Activated CD4-positive, alpha-beta T cell treated with anti-CD3 and anti-CD28 coated beads, Interleukin-2, amount 10 ng/mL, durations not matched to agents 24 days and 14 days (primary cell): ENCODE measurements at regions not wholly inside any gene's neighbourhood (a gene's known extent, or its start where the extent isn't known, plus 50 kb on each side); places are given as distances from the start of the nearest gene placed in this dataset.

Source experiments
- DNase-seq: peaks from one replicate; pipeline ENCODE4 v3.0.0; 2022
- H3K27ac Mint-ChIP-seq: one replicate; pipeline ENCODE4 v1.8.0; 2022; ENCODE audit warnings: mild to moderate bottlenecking, mixed read lengths
- H3K27me3 Mint-ChIP-seq: one replicate; pipeline ENCODE4 v1.8.0; 2022; ENCODE audit warnings: mixed read lengths
- H3K36me3 Mint-ChIP-seq: one replicate; pipeline ENCODE4 v1.8.0; 2022; ENCODE audit warnings: low read depth, mild to moderate bottlenecking, mixed read lengths
- H3K4me1 Mint-ChIP-seq: one replicate; pipeline ENCODE4 v1.8.0; 2021; ENCODE audit warnings: mixed read lengths
- H3K4me3 Mint-ChIP-seq: one replicate; pipeline ENCODE4 v1.8.0; 2022; ENCODE audit warnings: mild to moderate bottlenecking, moderate library complexity, mixed read lengths
- H3K9me3 Mint-ChIP-seq: one replicate; pipeline ENCODE4 v1.8.0; 2021; ENCODE audit warnings: mixed read lengths
- intact Hi-C: fragments of 100-400 bp; cut with micrococcal nuclease; formaldehyde crosslinking; loops from one replicate; pipeline ENCODE4 v1.15.1; 2023

DNA sequence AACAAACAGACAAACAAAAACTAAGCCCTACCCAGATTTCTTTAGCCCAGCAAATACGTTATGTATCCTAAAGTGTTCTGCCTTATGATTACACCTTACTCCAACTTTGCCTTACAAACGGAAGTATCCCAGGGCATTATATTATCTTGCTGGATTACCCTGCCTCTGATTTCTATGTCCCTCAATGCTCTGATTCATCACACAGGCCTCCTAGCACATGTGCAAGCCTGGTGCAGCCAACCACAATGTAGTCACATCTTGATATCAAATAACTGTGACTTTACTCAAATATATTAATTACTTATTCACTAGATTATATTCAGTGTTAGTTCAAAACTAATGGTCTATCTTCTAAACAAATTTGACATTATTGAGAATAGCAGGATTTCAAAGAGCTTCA lies 598.6 kb downstream of the TBC1D32 start:
- Mint-ChIP-seq H3K27ac (no peak overlapping the region), H3K4me1 (no peaks in the 10 kb centered on the region), H3K9me3 (no peaks in the 10 kb centered on the region), H3K36me3 (no peaks in the 10 kb centered on the region), H3K27me3 (no peaks in the 10 kb centered on the region), H3K4me3 (no peak overlapping the region)
- DNase-seq = no peak
- intact Hi-C loops = no loop called here

DNA sequence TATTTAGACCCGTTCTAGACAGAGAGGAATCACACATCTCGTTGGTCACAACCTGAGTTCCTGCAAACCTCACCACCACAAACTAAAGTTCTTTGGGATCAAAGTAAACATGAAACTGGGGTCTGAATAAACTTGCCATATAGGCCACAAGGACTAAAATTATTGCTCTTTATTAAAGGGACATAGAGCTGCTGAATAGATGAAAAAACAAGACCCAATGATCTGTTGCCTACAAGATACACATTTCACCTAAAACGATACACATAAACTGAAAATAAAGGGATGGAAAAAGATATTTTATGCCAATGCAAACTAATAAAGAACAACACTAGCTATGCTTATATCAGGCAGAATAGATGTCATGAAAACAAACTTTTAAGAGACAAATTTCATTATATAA lies 623.0 kb downstream of the TBC1D32 start:
- no peaks in the 10 kb centered on the region for H3K36me3 Mint-ChIP-seq
- intact Hi-C loops = no loop called here

DNA sequence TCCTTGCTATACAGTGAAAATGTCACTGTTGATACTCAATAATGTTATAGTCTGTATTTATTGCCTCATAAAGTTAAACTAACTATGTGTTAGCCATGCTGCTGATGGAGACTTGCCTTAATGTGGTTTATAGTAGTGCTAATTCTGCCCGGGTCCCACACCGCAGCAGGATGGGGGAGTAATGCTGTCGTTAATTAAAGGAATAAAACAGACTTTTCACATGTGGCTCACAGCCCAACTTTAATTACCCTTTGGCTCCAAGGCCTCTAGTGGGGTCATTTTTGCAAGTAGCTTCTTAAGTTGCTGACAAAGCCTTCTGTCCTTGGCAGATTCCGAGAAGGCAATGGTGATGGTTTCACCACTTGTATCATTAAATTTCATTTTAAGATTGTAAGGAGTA lies 634.3 kb downstream of the TBC1D32 start:
- DNase-seq = no peak
- Mint-ChIP-seq H3K27me3 (no peaks in the 10 kb centered on the region), H3K27ac (no peak overlapping the region), H3K4me1 (no peaks in the 10 kb centered on the region), H3K36me3 (no peaks in the 10 kb centered on the region), H3K9me3 (no peaks in the 10 kb centered on the region), H3K4me3 (no peak overlapping the region)
- intact Hi-C loops = no loop called here

More for the DNA sequence above, 623.0 kb downstream of the TBC1D32 start:
- H3K9me3 Mint-ChIP-seq = peaks cover 12% of the 10 kb centered on the region
- DNase-seq = no peak
- no peaks in the 10 kb centered on the region for H3K27me3 Mint-ChIP-seq
- no peak overlapping the region for H3K27ac Mint-ChIP-seq
- H3K4me1 Mint-ChIP-seq = no peaks in the 10 kb centered on the region
- H3K4me3 Mint-ChIP-seq = no peak overlapping the region

DNA sequence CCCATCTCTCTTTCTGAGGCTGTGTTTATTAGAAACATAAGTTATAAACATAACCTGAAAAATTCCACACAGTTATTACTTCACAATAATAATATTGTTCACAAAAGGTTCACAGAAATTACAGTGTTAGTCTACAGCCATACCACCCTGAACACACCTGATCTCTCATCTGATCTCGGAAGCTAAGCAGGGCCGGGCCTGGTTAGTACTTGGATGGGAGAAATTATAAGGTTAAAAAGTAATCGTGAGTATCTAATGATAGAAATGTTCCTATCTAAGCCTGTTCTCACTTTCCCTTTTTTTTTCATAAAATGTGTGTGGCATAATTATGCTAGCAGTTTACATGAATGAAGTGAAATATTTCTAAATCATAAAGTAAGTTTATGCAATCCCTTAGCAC lies 647.8 kb downstream of the TBC1D32 start:
- no peaks in the 10 kb centered on the region for H3K36me3 Mint-ChIP-seq
- H3K9me3 Mint-ChIP-seq = no peaks in the 10 kb centered on the region
- no peak overlapping the region for H3K27ac Mint-ChIP-seq
- intact Hi-C loops = no loop called here
- H3K4me3 Mint-ChIP-seq = no peak overlapping the region
- no peaks in the 10 kb centered on the region for H3K4me1 Mint-ChIP-seq
- no peak for DNase-seq
- H3K27me3 Mint-ChIP-seq = no peaks in the 10 kb centered on the region

DNA sequence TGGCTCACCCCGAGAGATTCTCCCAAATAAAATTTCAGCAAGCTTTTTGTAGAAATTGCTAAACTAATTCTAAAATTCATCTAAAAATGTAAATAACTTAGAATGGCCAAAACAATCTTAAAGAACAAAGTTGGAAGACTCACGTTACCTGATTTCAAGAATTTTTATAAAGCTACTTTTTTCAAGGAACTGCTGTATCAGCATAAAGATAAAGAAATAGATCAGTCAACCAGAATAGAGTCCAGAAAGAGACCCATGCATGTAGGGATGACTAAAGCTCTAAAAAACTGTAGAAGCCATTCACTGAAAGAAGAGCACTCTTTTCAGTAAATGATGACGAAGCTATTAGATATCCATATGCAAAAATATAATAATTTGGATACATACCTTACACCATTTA lies 652.1 kb downstream of the TBC1D32 start:
- H3K4me3 Mint-ChIP-seq = no peak overlapping the region
- H3K9me3 Mint-ChIP-seq = no peaks in the 10 kb centered on the region
- intact Hi-C loops = no loop called here
- no peaks in the 10 kb centered on the region for H3K4me1 Mint-ChIP-seq
- DNase-seq = no peak
- H3K27ac Mint-ChIP-seq = no peak overlapping the region
- no peaks in the 10 kb centered on the region for H3K36me3 Mint-ChIP-seq
- H3K27me3 Mint-ChIP-seq = no peaks in the 10 kb centered on the region

DNA sequence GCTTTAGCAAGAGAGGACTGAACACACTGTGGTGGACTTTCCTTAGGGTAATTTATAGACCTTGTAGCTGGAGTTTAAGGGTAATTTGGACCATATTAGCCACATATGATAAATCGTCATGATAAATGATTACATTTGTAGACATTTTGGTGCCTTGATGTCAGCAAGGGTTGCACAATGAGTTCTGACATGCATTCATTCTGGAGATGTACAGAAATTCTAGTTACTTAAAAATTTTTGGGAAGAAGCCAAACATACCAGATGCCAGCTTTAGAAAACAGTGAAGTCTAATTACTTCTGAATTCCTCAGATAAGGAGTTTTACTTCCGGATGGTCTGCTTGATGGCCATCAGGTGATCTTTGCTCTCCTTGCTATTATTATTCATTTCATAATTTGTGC lies 653.1 kb downstream of the TBC1D32 start:
- H3K4me1 Mint-ChIP-seq = no peaks in the 10 kb centered on the region
- intact Hi-C loops = no loop called here

DNA sequence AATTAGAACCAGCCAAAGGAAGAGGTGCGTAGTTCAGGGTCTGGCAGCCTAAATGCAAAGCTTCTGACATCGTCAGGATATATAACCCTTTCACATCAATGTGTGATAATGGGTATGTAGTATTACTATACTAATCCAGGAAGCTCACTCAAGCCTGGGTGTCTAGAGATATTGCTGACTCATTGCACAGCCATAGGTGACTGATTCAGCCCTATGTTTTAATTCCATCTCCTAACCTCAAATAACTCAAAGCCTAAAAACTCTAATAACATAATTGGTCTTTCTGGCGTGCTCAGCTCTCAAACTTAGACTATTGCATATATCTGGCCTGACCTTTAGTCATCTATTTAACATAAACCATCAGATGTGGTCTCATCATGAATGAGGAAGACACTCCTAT lies 658.4 kb downstream of the TBC1D32 start:
- Mint-ChIP-seq H3K9me3 (peaks cover 4% of the 10 kb centered on the region), H3K27ac (no peak overlapping the region), H3K4me1 (no peaks in the 10 kb centered on the region), H3K4me3 (no peak overlapping the region), H3K36me3 (no peaks in the 10 kb centered on the region), H3K27me3 (no peaks in the 10 kb centered on the region)
- DNase-seq = no peak
- intact Hi-C loops = no loop called here

More for the DNA sequence above, 653.1 kb downstream of the TBC1D32 start:
- no peaks in the 10 kb centered on the region for H3K27me3 Mint-ChIP-seq
- no peak overlapping the region for H3K27ac Mint-ChIP-seq
- no peaks in the 10 kb centered on the region for H3K36me3 Mint-ChIP-seq
- peaks cover 4% of the 10 kb centered on the region for H3K9me3 Mint-ChIP-seq
- H3K4me3 Mint-ChIP-seq = no peak overlapping the region
- DNase-seq = no peak

DNA sequence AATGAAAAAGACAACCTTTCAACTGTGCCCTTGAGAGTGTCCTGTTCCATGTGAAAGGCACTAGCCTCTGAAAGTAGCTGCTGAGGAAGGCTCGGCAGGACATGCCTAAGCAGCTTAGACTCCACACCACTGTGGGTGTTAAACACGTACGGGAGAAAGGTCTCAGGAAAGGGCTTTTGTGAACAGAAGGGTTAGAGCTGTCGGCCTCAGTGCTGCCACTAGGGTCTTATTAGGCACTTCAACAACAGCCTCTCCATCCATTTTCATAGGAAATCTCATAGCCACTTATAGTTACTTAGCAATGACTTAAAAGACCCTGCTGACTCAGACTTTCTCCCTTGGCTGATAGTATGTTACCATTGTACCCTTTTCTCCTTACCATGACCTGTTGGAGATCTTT lies 662.8 kb downstream of the TBC1D32 start:
- DNase-seq = no peak
- intact Hi-C loops = no loop called here

DNA sequence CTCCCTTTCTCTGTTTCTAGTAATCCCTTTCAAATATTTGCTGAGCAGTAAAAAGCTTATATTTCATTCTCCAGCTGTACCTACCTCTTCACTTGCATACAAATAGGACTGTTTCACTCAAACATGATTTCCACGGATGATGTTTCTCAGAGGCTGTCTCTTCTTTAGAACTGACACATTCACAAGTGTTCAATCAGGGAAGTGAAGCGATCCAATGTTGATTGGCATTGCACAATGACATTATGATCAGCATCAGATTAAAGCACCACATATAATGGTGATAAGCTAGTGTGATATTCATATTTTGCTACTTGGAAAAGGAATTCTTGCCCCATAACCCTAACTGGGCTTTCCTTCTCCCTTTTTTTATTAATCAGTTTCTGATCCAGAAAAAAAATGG lies 681.8 kb downstream of the TBC1D32 start:
- H3K4me1 Mint-ChIP-seq = no peaks in the 10 kb centered on the region
- no peak overlapping the region for H3K27ac Mint-ChIP-seq
- H3K4me3 Mint-ChIP-seq = no peak overlapping the region
- H3K27me3 Mint-ChIP-seq = no peaks in the 10 kb centered on the region
- no peak for DNase-seq
- intact Hi-C loops = no loop called here
- no peaks in the 10 kb centered on the region for H3K36me3 Mint-ChIP-seq
- peaks cover 8% of the 10 kb centered on the region for H3K9me3 Mint-ChIP-seq

More for the DNA sequence above, 662.8 kb downstream of the TBC1D32 start:
- Mint-ChIP-seq H3K4me1 (no peaks in the 10 kb centered on the region), H3K4me3 (no peak overlapping the region), H3K27me3 (no peaks in the 10 kb centered on the region), H3K36me3 (no peaks in the 10 kb centered on the region), H3K9me3 (peaks cover under 1% of the 10 kb centered on the region), H3K27ac (no peak overlapping the region)

DNA sequence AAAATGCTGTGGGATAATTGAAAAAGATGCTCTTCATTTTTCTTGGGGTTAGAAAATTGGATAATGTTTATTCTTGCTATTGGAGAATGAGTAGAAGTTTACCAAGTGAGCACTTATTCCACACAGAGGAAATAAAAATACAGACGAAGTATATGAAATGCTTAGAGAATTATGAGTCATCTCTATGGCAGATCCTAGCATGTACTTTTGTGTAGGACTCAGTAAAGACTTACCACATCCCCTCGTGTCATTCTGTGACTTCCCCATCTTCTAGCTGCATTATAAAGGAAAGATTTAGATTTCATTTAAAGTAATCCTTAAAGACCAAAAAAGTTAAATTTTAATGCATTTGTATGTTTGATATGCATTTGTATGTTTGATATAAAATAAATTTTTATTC lies 685.6 kb downstream of the TBC1D32 start:
- Mint-ChIP-seq H3K4me3 (no peak overlapping the region), H3K4me1 (no peaks in the 10 kb centered on the region), H3K27ac (no peak overlapping the region), H3K9me3 (peaks cover 8% of the 10 kb centered on the region), H3K36me3 (no peaks in the 10 kb centered on the region), H3K27me3 (no peaks in the 10 kb centered on the region)
- intact Hi-C loops = no loop called here
- no peak for DNase-seq

DNA sequence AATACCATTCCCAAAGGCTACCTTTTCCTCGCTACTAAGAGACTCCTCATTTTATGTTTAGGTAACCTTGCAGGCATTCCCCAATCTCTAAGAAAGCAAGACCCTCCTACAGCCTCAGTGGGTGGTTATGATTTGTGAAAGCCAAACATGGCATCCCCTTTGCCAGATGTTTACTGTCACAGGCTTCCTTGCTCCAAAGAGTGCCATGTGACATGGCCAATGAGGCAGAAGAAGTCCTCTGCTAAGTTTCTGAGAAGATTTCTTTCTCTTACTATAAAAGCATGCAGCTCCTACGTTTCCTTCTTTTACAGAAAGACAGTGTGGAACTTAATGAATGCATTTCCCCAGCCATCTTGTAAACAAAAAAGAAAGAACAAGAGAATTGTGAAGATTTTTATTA lies 688.2 kb downstream of the TBC1D32 start:
- intact Hi-C loops = no loop called here
- no peaks in the 10 kb centered on the region for H3K36me3 Mint-ChIP-seq
- no peaks in the 10 kb centered on the region for H3K27me3 Mint-ChIP-seq
- no peak overlapping the region for H3K4me3 Mint-ChIP-seq
- H3K27ac Mint-ChIP-seq = no peak overlapping the region
- no peaks in the 10 kb centered on the region for H3K4me1 Mint-ChIP-seq
- peaks cover 8% of the 10 kb centered on the region for H3K9me3 Mint-ChIP-seq
- DNase-seq = no peak

DNA sequence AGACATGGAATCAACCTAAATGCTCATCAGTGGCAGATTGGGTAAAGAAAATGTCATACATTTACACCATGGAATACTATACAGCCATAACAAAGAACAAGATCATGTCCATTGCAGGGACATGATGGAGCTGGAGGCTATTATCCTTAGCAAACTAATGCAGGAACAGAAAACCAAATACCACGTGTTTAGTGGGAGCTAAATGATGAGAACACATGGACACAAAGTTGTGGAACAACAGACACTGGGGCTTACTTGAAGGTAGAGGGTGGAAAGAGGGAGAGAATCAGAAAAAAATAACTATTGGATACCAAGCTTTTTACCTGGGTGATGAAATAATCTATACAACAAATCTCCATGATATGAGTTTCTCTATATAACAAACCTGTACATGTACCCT lies 701.3 kb downstream of the TBC1D32 start:
- Mint-ChIP-seq H3K9me3 (no peaks in the 10 kb centered on the region), H3K4me1 (no peaks in the 10 kb centered on the region), H3K36me3 (no peaks in the 10 kb centered on the region), H3K27me3 (no peaks in the 10 kb centered on the region), H3K4me3 (no peak overlapping the region), H3K27ac (no peak overlapping the region)
- intact Hi-C loops = no loop called here
- no peak for DNase-seq

DNA sequence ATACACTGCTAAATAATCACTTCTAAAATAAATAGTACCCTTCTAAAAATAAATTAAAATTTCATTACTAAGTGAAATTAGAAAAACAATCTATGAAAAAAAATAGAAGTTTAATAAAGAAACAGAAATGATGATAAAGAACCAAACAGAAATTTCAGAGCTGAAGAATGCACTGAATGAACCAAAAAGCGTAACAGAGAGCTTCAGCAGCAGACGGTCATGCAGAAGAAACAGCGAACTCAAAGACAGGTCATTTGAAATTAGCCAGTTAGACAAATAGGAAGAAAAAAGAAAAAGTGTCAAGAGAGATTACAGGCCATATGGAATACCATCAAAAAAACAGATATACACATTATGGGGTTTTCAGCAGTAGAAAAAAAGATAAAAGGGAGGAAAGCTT lies 706.7 kb downstream of the TBC1D32 start:
- no peaks in the 10 kb centered on the region for H3K9me3 Mint-ChIP-seq
- no peak for DNase-seq
- H3K36me3 Mint-ChIP-seq = no peaks in the 10 kb centered on the region
- H3K27me3 Mint-ChIP-seq = no peaks in the 10 kb centered on the region
- intact Hi-C loops = no loop called here
- no peaks in the 10 kb centered on the region for H3K4me1 Mint-ChIP-seq
- H3K27ac Mint-ChIP-seq = no peak overlapping the region
- no peak overlapping the region for H3K4me3 Mint-ChIP-seq

DNA sequence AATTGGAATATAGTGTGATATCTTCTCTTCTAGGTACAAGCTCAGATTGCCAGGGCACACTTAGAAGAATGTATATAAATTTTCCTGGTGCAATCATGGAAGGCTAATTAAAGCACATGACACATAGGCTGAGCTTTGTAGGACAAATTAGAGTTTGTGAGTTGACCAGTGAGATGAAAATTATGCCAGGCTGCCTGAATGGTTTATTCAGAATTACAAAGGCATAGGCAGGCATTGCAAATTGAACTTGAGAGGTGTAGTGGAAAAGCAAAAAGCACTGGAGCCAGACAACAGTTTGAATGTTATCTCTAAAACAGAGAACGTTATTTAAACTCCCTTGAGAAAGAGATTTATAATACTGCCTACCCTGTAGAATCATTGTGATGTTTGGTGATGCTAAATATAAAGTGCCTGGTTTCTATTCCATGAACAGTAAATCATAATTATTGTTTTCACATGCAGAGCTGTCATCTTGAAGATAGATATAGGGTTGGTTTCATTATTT lies 712.1 kb downstream of the TBC1D32 start:
- Mint-ChIP-seq H3K9me3 (no peaks in the 10 kb centered on the region), H3K4me3 (no peak overlapping the region), H3K4me1 (no peaks in the 10 kb centered on the region), H3K27me3 (no peaks in the 10 kb centered on the region), H3K27ac (no peak overlapping the region), H3K36me3 (no peaks in the 10 kb centered on the region)
- no peak for DNase-seq
- intact Hi-C loops = no loop called here

DNA sequence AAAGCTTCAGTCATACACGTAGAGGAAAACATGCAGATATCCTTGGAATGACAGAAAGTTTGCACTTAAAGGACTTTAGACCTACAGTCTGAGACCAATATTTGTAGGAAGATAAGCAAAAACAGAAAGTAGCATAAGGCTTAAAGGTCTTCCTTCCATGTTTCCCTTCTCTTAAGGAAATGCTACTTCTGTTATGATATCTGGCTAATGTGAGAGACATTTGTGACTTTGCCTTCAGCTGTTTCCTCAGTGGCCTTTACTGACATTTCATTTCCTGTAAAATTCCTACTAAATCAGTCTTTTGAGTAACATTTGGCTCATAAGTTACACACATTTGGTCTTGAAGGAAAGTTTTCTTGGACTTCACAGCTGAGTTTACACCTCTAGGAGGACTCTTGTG lies 713.4 kb downstream of the TBC1D32 start:
- intact Hi-C loops = no loop called here
- no peak overlapping the region for H3K4me3 Mint-ChIP-seq
- no peaks in the 10 kb centered on the region for H3K9me3 Mint-ChIP-seq
- no peaks in the 10 kb centered on the region for H3K36me3 Mint-ChIP-seq
- no peak for DNase-seq
- no peaks in the 10 kb centered on the region for H3K27me3 Mint-ChIP-seq
- no peak overlapping the region for H3K27ac Mint-ChIP-seq
- no peaks in the 10 kb centered on the region for H3K4me1 Mint-ChIP-seq
